RWPE2 (cell line): ENCODE measurements at regions not wholly inside any gene's neighbourhood (a gene's known extent, or its start where the extent isn't known, plus 50 kb on each side); places are given as distances from the start of the nearest gene placed in this dataset.

ENCODE experiments used
- ATAC-seq: fragments of 200-7000 bp; cut with Tn5 transposase; 3 replicates; pipeline ENCODE4 v1.9.1; 2021; ENCODE audit warnings: low read depth
- DNase-seq: peaks from one replicate; pipeline ENCODE4 v3.0.0-alpha.2; 2020; ENCODE audit warnings: low spot score
- H3K27ac ChIP-seq: fragments of 450-650 bp; 2 replicates; pipeline ENCODE4 v1.5.1; 2017; ENCODE audit warnings: mild to moderate bottlenecking; ENCODE audit not compliant: poor library complexity, severe bottlenecking
- H3K27me3 ChIP-seq: fragments of 250-450 bp; sonication (Bioruptor Pico); 2 replicates; pipeline ENCODE4 v1.5.1; 2021; ENCODE audit warnings: mild to moderate bottlenecking, moderate library complexity; ENCODE audit not compliant: insufficient read depth, poor library complexity, severe bottlenecking
- H3K36me3 ChIP-seq: fragments of 250-450 bp; sonication (Bioruptor Pico); 2 replicates; pipeline ENCODE4 v1.5.1; 2020; ENCODE audit warnings: low read depth, mild to moderate bottlenecking, moderate library complexity
- H3K4me1 ChIP-seq: fragments of 250-450 bp; sonication (Bioruptor Pico); 2 replicates; pipeline ENCODE4 v1.5.1; 2021; ENCODE audit warnings: mild to moderate bottlenecking, moderate library complexity; ENCODE audit not compliant: insufficient read depth, poor library complexity, severe bottlenecking
- H3K4me3 ChIP-seq: fragments of 250-450 bp; sonication (Bioruptor Pico); 2 replicates; pipeline ENCODE4 v1.5.1; 2021; ENCODE audit warnings: mild to moderate bottlenecking, moderate library complexity; ENCODE audit not compliant: severe bottlenecking
- H3K9me3 ChIP-seq: fragments of 250-450 bp; sonication (Bioruptor Pico); 2 replicates; pipeline ENCODE4 v1.5.1; 2021; ENCODE audit warnings: mild to moderate bottlenecking, moderate library complexity; ENCODE audit not compliant: severe bottlenecking
- TF ChIP-seq, protein P1 (sequence below): fragments of 450-650 bp; IDR thresholded peaks from one replicate; pipeline ENCODE4 v1.5.1; 2017; ENCODE audit warnings: mild to moderate bottlenecking, moderate library complexity; ENCODE audit not compliant: poor library complexity, severe bottlenecking

DNA sequence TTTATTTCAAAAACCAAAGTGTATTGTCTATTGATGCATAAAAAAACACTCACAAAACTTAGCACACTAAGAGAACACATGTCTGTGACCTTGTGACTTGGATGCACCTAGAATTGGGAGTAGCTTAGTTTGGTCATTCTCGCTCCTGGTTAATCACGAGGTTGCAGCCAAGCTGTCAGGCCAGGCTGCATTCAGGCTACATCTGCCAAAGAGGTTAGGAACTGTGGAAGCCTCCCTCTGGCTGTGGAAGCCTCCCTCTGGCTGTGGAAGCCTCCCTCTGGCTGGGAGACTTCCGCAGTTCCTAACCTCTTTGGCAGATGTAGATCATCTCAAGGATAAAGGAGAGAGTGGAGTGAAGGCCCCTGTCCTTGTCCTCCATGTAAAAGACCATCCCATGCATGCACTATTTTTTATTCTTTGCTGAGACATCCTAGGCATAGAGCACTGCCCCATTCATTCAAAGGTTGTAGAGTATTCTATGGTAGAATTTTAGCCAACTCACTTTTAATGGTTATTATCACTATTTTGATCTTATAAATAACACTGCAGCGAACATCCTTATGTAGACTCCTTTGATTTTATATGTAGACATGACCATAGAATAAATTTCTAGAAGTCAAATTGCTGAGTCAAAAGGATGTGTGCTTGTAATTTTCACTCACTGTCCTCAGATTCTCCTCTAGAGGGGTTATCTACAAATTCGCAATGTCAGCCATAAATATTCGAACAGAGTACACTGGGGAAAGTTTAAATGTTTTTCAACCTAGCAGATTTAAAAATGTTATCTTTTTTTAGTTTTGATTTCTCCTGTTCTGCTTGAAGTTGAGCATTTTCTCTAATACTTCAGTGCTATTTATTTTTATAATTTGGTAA lies 63.0 kb upstream of the IGLL5 start:
- peaks cover 14% of the 10 kb centered on the region for H3K9me3 ChIP-seq
- TF ChIP-seq, protein P1, sequence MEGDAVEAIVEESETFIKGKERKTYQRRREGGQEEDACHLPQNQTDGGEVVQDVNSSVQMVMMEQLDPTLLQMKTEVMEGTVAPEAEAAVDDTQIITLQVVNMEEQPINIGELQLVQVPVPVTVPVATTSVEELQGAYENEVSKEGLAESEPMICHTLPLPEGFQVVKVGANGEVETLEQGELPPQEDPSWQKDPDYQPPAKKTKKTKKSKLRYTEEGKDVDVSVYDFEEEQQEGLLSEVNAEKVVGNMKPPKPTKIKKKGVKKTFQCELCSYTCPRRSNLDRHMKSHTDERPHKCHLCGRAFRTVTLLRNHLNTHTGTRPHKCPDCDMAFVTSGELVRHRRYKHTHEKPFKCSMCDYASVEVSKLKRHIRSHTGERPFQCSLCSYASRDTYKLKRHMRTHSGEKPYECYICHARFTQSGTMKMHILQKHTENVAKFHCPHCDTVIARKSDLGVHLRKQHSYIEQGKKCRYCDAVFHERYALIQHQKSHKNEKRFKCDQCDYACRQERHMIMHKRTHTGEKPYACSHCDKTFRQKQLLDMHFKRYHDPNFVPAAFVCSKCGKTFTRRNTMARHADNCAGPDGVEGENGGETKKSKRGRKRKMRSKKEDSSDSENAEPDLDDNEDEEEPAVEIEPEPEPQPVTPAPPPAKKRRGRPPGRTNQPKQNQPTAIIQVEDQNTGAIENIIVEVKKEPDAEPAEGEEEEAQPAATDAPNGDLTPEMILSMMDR, result no peak
- H3K4me3 ChIP-seq, result no peak overlapping the region
- DNase-seq, result no peak
- H3K4me1 ChIP-seq, result no peaks in the 10 kb centered on the region
- H3K27me3 ChIP-seq, result peaks cover 9% of the 10 kb centered on the region
- H3K36me3 ChIP-seq, result no peaks in the 10 kb centered on the region
- ATAC-seq, result no peak
- H3K27ac ChIP-seq, result no peak overlapping the region

DNA sequence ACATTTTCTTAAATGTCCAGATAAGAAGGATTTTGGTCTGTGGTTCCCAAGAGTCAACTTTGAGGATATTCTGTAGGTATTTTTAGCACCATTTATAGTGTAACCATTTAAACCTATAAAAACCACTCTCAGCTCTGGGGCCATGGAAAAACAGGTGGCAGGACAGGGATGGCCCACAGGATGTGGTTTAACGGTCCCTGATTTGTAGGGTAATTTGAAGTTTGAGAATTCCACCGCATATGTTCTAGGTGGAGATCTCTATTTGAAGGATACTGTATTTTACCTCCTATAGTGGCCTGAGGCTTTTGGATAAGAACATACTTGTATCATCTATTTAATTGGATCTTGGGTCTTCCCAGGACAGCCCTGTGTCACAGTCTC lies 62.4 kb upstream of the IGLL5 start:
- Histone ChIP-seq H3K4me1 (no peaks in the 10 kb centered on the region), H3K27ac (no peak overlapping the region), H3K36me3 (no peaks in the 10 kb centered on the region), H3K4me3 (no peak overlapping the region), H3K9me3 (peaks cover 14% of the 10 kb centered on the region), H3K27me3 (peaks cover 9% of the 10 kb centered on the region)
- DNase-seq (no peak), ATAC-seq (no peak)
- TF ChIP-seq, protein P1, result no peak

DNA sequence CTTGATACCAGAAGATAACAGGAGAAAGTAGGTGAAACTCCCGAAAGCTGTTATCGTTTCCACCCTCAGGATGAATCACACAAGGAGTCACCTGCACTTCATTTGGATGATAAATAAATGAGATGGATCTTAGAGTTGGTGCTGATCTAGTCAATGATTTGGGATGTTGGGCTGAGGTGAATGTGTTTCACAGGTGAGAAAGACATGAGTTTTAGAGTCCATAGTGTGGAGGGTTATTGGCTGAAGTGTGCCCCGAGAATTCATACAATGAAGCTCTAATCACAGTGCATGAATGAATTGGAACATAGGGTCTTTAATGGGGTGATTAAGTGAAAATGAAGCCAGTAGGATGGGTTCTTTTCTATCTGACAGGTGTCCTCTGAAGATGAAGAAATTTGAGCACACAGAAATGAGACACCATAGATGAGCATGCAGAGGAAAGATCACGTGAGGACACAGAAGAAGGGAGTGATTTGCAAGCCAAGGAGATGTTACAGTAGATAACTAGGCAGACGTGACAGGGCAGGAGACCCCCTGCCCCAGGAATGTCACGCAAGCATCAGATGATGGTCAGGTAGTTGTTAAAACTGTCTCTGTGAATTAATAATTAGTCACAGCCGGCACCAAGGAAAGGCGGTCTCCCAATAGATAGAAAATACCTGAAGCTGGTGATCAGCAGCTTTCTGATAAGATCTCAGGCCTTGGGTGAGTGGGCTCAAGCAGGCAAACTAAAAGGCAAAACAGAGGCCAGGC lies 60.3 kb upstream of the IGLL5 start:
- Histone ChIP-seq H3K27me3 (peaks cover 9% of the 10 kb centered on the region), H3K27ac (no peak overlapping the region), H3K36me3 (no peaks in the 10 kb centered on the region), H3K4me1 (no peaks in the 10 kb centered on the region), H3K9me3 (peaks cover 20% of the 10 kb centered on the region), H3K4me3 (no peak overlapping the region)
- TF ChIP-seq, protein P1, result no peak
- ATAC-seq, result no peak
- DNase-seq, result no peak

DNA sequence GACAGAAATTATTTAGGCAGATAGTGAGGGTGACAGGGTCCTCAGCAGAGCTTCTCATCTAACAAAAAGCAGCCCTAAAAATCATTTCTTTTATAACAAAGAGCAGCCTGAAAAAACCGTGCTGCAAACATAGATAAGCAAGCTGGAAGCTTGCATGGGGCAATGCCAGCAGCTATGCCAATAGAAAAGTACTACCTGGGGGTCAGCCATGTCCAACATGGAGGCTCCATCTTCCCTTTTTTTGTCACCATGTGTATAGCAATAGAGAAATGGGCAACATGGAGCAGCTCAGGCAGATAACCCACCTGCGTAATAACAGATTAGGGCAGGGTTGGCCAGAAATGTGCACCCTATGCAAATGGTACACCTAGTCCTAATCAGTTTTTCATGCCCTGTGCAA lies 57.4 kb upstream of the IGLL5 start:
- DNase-seq (no peak), ATAC-seq (no peak)
- H3K36me3 ChIP-seq, result no peaks in the 10 kb centered on the region
- H3K27ac ChIP-seq, result no peak overlapping the region
- H3K4me1 ChIP-seq, result no peaks in the 10 kb centered on the region
- H3K9me3 ChIP-seq, result peaks cover 18% of the 10 kb centered on the region
- TF ChIP-seq, protein P1, result no peak
- H3K27me3 ChIP-seq, result peaks cover 4% of the 10 kb centered on the region
- H3K4me3 ChIP-seq, result no peak overlapping the region
